DND-41 (cell line): ENCODE measurements at regions not wholly inside any gene's neighbourhood (a gene's known extent, or its start where the extent isn't known, plus 50 kb on each side); places are given as distances from the start of the nearest gene placed in this dataset.
"Not testable (repeated sequence)": the region's sequence is repeated elsewhere in the genome, so short reads cannot be mapped to it uniquely, and the experiment has no call there.

Experiments used
- ATAC-seq: fragments of 200-7000 bp; cut with Tn5 transposase; 3 replicates; pipeline ENCODE4 v1.9.1; 2021; ENCODE audit warnings: low read depth; ENCODE audit not compliant: insufficient read depth
- DNase-seq: peaks from one replicate; pipeline ENCODE4 v3.0.0-alpha.2; 2020
- H2AFZ ChIP-seq: 2 replicates; pipeline ENCODE4 v1.6.0; 2012; ENCODE audit warnings: low read depth, low read length
- H3K27ac ChIP-seq: 2 replicates; pipeline ENCODE4 v1.5.1; 2012; ENCODE audit warnings: low read length, inconsistent platforms
- H3K27me3 ChIP-seq: fragments of 200-600 bp; sonication (generic); 2 replicates; pipeline ENCODE4 v1.6.0; 2012; ENCODE audit warnings: low read length, mild to moderate bottlenecking, inconsistent platforms; ENCODE audit not compliant: insufficient read depth, poor library complexity
- H3K36me3 ChIP-seq: 2 replicates; pipeline ENCODE4 v1.5.1; 2012; ENCODE audit warnings: low read length, inconsistent platforms; ENCODE audit not compliant: insufficient read depth
- H3K4me1 ChIP-seq: 2 replicates; pipeline ENCODE4 v1.5.1; 2012; ENCODE audit warnings: mild to moderate bottlenecking, low read length; ENCODE audit not compliant: insufficient read depth
- H3K4me2 ChIP-seq: 2 replicates; pipeline ENCODE4 v1.6.0; 2012; ENCODE audit warnings: mild to moderate bottlenecking, moderate library complexity, low read length, inconsistent platforms; ENCODE audit not compliant: insufficient read depth
- H3K4me3 ChIP-seq, 2 experiments: fragments of 200-600 bp in 1 of 2; shearing (Covaris generic) in 1 of 2; 2 replicates each; pipeline ENCODE4 v1.5.1; 2012 to 2016; ENCODE audit warnings: inconsistent platforms in 2 of 2, low read length in 2 of 2, mild to moderate bottlenecking in 2 of 2, low read depth in 1 of 2, moderate library complexity in 1 of 2
- H3K79me2 ChIP-seq: 2 replicates; pipeline ENCODE4 v1.6.0; 2012; ENCODE audit warnings: low read length, inconsistent platforms; ENCODE audit not compliant: insufficient read depth
- H3K9ac ChIP-seq: 2 replicates; pipeline ENCODE4 v1.6.0; 2012; ENCODE audit warnings: low read depth, mild to moderate bottlenecking, inconsistent platforms, low read length, moderate library complexity
- H3K9me3 ChIP-seq: 2 replicates; pipeline ENCODE4 v1.5.1; 2012; ENCODE audit warnings: low read length, moderate library complexity, mild to moderate bottlenecking, inconsistent platforms; ENCODE audit not compliant: insufficient read depth, severe bottlenecking
- H4K20me1 ChIP-seq: 2 replicates; pipeline ENCODE4 v1.6.0; 2012; ENCODE audit warnings: low read length; ENCODE audit not compliant: insufficient read depth
- CTCF ChIP-seq: IDR thresholded peaks from 2 replicates; pipeline ENCODE4 v1.5.1; 2012; ENCODE audit warnings: borderline replicate concordance, low read length, moderate library complexity, mild to moderate bottlenecking; ENCODE audit not compliant: poor library complexity, severe bottlenecking; ENCODE audit errors: extremely low read depth
- EZH2 ChIP-seq: IDR thresholded peaks from 3 replicates; pipeline ENCODE4 v1.6.1; 2012; ENCODE audit warnings: borderline replicate concordance, low read depth, mild to moderate bottlenecking, moderate library complexity, low read length, inconsistent platforms; ENCODE audit not compliant: severe bottlenecking

- Histone ChIP-seq H4K20me1 (no peaks in the 10 kb centered on the region), H3K9ac (no peak overlapping the region), H3K4me1 (peaks cover 16% of the 10 kb centered on the region), H3K27ac (no peak overlapping the region), H2AFZ (no peak overlapping the region), H3K36me3 (no peaks in the 10 kb centered on the region), H3K79me2 (no peaks in the 10 kb centered on the region), H3K27me3 (no peaks in the 10 kb centered on the region), H3K9me3 (no peaks in the 10 kb centered on the region), H3K4me2 (no peak overlapping the region), H3K4me3 (no peak overlapping the region)
- no peak for ATAC-seq
- TF ChIP-seq EZH2: no peak
- TF ChIP-seq CTCF: no peak
- no peak for DNase-seq
Measured at GRCh38 chrX:13190051-13190450, 129.8 kb downstream of the ATXN3L start.

DNA sequence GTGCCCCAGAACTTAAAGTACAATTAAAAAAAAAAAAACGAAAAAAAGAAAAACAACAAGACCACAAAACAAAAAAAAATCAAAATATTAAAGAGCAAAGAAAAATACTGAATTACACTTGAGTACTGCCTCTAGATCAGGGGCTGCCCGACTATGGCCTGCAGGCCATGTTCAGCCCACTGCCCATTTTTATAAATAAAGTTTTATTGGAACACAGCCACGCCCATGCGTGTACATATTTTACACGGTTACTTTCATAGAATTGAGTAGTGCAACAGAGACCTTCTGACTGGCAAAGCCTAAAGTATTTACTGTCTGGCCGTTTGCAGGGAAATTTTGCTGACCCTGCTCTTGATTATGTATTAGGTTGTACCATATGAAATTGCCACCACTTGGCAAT is 130.5 kb downstream of the ATXN3L start:
- H3K9ac ChIP-seq: no peak overlapping the region
- H4K20me1 ChIP-seq: no peaks in the 10 kb centered on the region
- ATAC-seq (no peak), DNase-seq (no peak)
- peaks cover 10% of the 10 kb centered on the region for H3K4me1 ChIP-seq
- no peaks in the 10 kb centered on the region for H3K79me2 ChIP-seq
- H3K4me2 ChIP-seq: no peak overlapping the region
- TF ChIP-seq CTCF (no peak), EZH2 (no peak)
- no peaks in the 10 kb centered on the region for H3K36me3 ChIP-seq
- no peak overlapping the region for H3K27ac ChIP-seq
- H3K9me3 ChIP-seq: no peaks in the 10 kb centered on the region
- no peak overlapping the region for H3K4me3 ChIP-seq
- no peaks in the 10 kb centered on the region for H3K27me3 ChIP-seq
- no peak overlapping the region for H2AFZ ChIP-seq

DNA sequence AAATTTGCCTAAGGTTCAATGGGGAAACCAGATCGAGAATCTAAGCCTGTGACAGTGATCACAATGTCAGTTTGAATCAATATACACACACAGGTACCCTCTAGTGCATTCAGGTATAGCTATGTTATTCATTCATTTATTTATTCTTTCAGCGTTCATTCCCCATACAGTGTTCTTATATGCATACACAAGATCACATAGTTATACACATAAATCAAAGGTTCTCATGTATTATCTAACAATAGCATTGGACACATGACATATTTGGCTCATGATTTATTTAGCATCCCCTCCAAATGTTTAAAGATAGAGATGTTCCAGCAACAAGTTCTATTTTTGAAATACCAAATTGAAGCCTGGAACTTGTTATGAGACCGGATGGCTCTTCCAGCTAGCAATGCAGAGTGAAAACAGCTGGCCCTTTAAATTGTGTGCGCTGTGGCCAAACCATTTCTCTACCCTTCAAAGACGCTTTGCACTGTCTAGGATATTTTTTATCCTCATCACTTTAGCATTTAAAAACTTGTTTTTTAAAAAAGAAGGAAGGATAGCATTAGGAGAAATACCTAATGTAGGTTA is 131.0 kb downstream of the ATXN3L start:
- no peaks in the 10 kb centered on the region for H3K79me2 ChIP-seq
- no peaks in the 10 kb centered on the region for H3K36me3 ChIP-seq
- peaks cover 4% of the 10 kb centered on the region for H3K4me1 ChIP-seq
- no peak overlapping the region for H3K4me3 ChIP-seq
- H3K4me2 ChIP-seq: no peak overlapping the region
- no peak overlapping the region for H2AFZ ChIP-seq
- ATAC-seq: no peak
- TF ChIP-seq CTCF (no peak), EZH2 (no peak)
- DNase-seq: no peak
- H3K27ac ChIP-seq: no peak overlapping the region
- no peaks in the 10 kb centered on the region for H3K27me3 ChIP-seq
- no peak overlapping the region for H3K9ac ChIP-seq
- H4K20me1 ChIP-seq: no peaks in the 10 kb centered on the region
- no peaks in the 10 kb centered on the region for H3K9me3 ChIP-seq

- H3K9me3 ChIP-seq, H3K4me3 ChIP-seq, H3K4me2 ChIP-seq, ATAC-seq, H4K20me1 ChIP-seq, H3K27me3 ChIP-seq, H3K36me3 ChIP-seq, H3K79me2 ChIP-seq, H2AFZ ChIP-seq, H3K4me1 ChIP-seq, H3K9ac ChIP-seq, H3K27ac ChIP-seq, DNase-seq: not testable (repeated sequence)
Measured at GRCh38 chrX:13186643-13187042, 133.2 kb downstream of the ATXN3L start.
